ENCODE measurements at regions not wholly inside any gene's neighbourhood (a gene's known extent, or its start where the extent isn't known, plus 50 kb on each side); places are given as distances from the start of the nearest gene placed in this dataset.

DNA sequence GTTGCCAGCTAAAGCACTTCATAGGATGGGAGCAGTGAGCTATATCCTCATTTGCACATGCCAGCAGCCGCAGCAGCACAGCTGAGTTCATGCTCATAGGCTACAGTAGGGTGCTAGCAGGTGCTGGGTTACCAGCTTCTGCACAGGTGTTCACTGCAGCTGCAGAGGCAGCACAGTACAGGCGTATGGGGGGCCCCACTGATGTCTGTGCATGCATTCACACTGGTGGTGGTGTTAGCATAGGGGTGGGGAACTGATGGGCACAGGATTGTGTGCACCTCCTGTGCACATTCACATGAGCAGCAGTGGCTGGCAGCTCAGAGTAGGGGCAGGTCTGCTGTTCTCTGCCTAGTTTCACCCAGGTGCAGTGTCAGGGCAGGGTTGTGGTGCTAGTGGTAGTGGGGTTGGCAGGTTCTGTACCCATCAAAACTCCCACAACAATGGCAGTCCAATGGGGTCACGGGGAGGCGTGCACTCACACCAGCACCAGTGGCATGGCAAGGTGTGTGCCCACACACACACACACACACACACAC is 58.9 kb upstream of the IRAK1BP1 start:
- DNase-seq, result no peak
- Histone ChIP-seq H3K4me3 (no peak overlapping the region), H3K27ac (no peak overlapping the region), H3K36me3 (no peaks in the 10 kb centered on the region), H3K27me3 (no peaks in the 10 kb centered on the region), H3K4me1 (no peaks in the 10 kb centered on the region), H3K9me3 (no peaks in the 10 kb centered on the region)
- TF ChIP-seq POLR2A (IDR thresholded peaks at IDR 0.05), result no peak
- TF ChIP-seq, protein P1, sequence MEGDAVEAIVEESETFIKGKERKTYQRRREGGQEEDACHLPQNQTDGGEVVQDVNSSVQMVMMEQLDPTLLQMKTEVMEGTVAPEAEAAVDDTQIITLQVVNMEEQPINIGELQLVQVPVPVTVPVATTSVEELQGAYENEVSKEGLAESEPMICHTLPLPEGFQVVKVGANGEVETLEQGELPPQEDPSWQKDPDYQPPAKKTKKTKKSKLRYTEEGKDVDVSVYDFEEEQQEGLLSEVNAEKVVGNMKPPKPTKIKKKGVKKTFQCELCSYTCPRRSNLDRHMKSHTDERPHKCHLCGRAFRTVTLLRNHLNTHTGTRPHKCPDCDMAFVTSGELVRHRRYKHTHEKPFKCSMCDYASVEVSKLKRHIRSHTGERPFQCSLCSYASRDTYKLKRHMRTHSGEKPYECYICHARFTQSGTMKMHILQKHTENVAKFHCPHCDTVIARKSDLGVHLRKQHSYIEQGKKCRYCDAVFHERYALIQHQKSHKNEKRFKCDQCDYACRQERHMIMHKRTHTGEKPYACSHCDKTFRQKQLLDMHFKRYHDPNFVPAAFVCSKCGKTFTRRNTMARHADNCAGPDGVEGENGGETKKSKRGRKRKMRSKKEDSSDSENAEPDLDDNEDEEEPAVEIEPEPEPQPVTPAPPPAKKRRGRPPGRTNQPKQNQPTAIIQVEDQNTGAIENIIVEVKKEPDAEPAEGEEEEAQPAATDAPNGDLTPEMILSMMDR (IDR thresholded peaks at IDR 0.05), result no peak

DNA sequence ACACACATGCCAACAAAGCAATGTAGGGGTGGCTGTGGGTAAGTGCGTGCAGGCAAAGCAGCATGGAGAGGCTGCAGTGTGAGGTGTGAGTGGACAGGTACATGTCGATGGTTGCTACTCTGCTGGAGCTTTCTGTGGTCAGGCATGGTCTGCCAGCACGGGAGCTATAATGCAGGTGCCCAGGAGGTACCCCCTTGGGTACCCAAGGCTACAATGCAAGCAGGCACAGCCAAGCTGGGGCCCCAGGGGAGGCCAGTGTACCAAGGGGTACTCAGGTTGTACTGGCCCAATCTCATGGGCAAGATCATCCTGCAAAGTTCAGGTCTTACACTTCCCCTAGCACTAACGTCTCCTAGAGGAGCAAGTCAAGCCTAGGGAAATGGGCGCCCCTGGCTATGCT is 58.4 kb upstream of the IRAK1BP1 start:
- H3K27me3 ChIP-seq, result no peaks in the 10 kb centered on the region
- no peaks in the 10 kb centered on the region for H3K36me3 ChIP-seq
- H3K9me3 ChIP-seq, result no peaks in the 10 kb centered on the region
- no peak for DNase-seq
- no peaks in the 10 kb centered on the region for H3K4me1 ChIP-seq
- H3K4me3 ChIP-seq, result no peak overlapping the region
- TF ChIP-seq, protein P1 (IDR thresholded peaks at IDR 0.05), result no peak
- TF ChIP-seq POLR2A (IDR thresholded peaks at IDR 0.05), result no peak
- H3K27ac ChIP-seq, result no peak overlapping the region

DNA sequence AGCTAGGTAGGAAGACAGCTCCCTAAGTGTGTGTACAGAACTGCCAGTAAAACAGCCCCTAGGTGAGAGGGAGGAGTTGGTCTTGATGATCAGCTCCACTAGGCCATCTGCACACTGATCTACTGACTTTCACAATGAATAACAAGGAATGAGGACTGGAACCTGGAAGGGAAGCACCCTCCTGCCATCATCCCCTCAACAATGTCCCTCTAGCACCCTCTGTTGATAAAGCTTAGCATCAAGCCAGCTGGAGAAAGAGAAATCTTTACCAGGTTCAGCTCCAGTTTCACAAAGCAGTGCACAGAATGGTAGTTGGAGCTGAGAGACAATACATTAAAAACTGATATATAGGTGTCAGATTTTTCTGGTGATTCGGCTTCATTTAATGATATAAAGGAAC is 57.2 kb upstream of the IRAK1BP1 start:
- no peak for TF ChIP-seq POLR2A (IDR thresholded peaks at IDR 0.05)
- TF ChIP-seq, protein P1 (IDR thresholded peaks at IDR 0.05), result peak in 4 of 6 experiments; percentile 25 to 69 (median 56)
- Histone ChIP-seq H3K9me3 (no peaks in the 10 kb centered on the region), H3K36me3 (no peaks in the 10 kb centered on the region), H3K27ac (no peak overlapping the region), H3K27me3 (no peaks in the 10 kb centered on the region), H3K4me3 (no peak overlapping the region), H3K4me1 (no peaks in the 10 kb centered on the region)
- no peak for DNase-seq

DNA sequence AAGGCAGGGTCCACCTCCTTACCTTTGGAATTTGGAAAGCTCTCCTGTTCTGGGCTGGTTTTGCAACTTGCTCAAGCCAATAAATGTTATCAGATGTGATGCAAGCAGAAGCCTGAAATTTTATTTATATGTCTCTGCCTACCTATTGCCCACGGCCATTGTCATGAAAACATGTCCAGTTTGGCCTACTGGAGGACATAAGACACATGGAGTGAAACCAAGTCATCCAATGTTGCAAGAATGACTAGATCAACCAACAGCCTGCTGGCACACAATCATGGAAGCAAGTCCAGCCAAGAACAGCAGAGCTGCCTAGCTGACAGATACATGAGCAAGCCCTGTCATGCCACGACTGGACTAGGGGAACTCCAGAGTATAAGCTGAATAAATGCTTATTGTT is 56.7 kb upstream of the IRAK1BP1 start:
- TF ChIP-seq POLR2A (IDR thresholded peaks at IDR 0.05), result no peak
- TF ChIP-seq, protein P1 (IDR thresholded peaks at IDR 0.05), result no peak
- no peak overlapping the region for H3K27ac ChIP-seq
- H3K36me3 ChIP-seq, result no peaks in the 10 kb centered on the region
- no peak for DNase-seq
- no peak overlapping the region for H3K4me3 ChIP-seq
- H3K9me3 ChIP-seq, result no peaks in the 10 kb centered on the region
- H3K27me3 ChIP-seq, result no peaks in the 10 kb centered on the region
- no peaks in the 10 kb centered on the region for H3K4me1 ChIP-seq

All from Peyer's patch (tissue), 4 donors.